22Rv1 (cell line): ENCODE measurements at regions not wholly inside any gene's neighbourhood (a gene's known extent, or its start where the extent isn't known, plus 50 kb on each side); places are given as distances from the start of the nearest gene placed in this dataset.

Source experiments
- ZFX ChIP-seq: fragments of 450-650 bp; IDR thresholded peaks from 2 replicates; pipeline ENCODE4 v1.6.1; 2017; ENCODE audit warnings: antibody characterized with exemption, borderline replicate concordance
- TF ChIP-seq, protein P1 (sequence below): fragments of 450-650 bp; IDR thresholded peaks from 2 replicates; pipeline ENCODE4 v1.5.1; 2017; ENCODE audit warnings: mild to moderate bottlenecking

DNA sequence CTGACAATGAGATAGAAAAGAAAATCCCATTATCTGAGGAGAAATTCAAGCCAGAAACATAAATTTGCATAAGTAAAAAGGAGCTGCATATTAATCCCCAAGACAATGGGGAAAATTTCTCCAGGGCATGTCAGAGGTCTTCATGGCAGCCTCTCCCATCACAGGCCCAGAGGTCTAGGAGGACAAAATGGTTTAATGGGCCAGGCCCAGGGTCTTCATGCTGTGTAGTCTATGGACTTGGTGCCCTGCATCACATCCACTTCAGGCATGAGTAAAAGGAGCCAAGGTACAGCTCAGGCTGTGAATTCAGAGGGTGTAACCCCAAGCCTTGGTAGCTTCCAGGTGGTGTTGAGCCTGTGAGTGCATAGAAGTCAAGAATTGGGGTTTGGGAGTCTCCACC is 1097.2 kb upstream of the RAG2 start:
- TF ChIP-seq, protein P1, sequence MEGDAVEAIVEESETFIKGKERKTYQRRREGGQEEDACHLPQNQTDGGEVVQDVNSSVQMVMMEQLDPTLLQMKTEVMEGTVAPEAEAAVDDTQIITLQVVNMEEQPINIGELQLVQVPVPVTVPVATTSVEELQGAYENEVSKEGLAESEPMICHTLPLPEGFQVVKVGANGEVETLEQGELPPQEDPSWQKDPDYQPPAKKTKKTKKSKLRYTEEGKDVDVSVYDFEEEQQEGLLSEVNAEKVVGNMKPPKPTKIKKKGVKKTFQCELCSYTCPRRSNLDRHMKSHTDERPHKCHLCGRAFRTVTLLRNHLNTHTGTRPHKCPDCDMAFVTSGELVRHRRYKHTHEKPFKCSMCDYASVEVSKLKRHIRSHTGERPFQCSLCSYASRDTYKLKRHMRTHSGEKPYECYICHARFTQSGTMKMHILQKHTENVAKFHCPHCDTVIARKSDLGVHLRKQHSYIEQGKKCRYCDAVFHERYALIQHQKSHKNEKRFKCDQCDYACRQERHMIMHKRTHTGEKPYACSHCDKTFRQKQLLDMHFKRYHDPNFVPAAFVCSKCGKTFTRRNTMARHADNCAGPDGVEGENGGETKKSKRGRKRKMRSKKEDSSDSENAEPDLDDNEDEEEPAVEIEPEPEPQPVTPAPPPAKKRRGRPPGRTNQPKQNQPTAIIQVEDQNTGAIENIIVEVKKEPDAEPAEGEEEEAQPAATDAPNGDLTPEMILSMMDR, result no peak
- TF ChIP-seq ZFX, result no peak
